Dendritic cell treated with granulocyte-macrophage colony-stimulating factor and Interleukin-4, amounts not matched to agents 40 ng/mL and 50 ng/mL, for 4 days (primary cell): ENCODE measurements at regions not wholly inside any gene's neighbourhood (a gene's known extent, or its start where the extent isn't known, plus 50 kb on each side); places are given as distances from the start of the nearest gene placed in this dataset.
"Not testable (repeated sequence)": the region's sequence is repeated elsewhere in the genome, so short reads cannot be mapped to it uniquely, and the experiment has no call there.

ENCODE experiments used
- H3K27ac Mint-ChIP-seq: one replicate; pipeline ENCODE4 v1.8.0; 2022; ENCODE audit warnings: mild to moderate bottlenecking, mixed read lengths
- H3K27me3 Mint-ChIP-seq: one replicate; pipeline ENCODE4 v1.8.0; 2022; ENCODE audit warnings: mild to moderate bottlenecking, mixed read lengths
- H3K36me3 Mint-ChIP-seq: one replicate; pipeline ENCODE4 v1.8.0; 2022; ENCODE audit warnings: low read depth, mixed read lengths
- H3K4me1 Mint-ChIP-seq: one replicate; pipeline ENCODE4 v1.8.0; 2022; ENCODE audit warnings: low read depth, mixed read lengths
- H3K4me3 Mint-ChIP-seq: one replicate; pipeline ENCODE4 v1.8.0; 2022; ENCODE audit warnings: mild to moderate bottlenecking, moderate library complexity, mixed read lengths
- H3K9me3 Mint-ChIP-seq: one replicate; pipeline ENCODE4 v1.8.0; 2022; ENCODE audit warnings: mixed read lengths
- intact Hi-C: fragments of 100-400 bp; cut with micrococcal nuclease; formaldehyde crosslinking; loops from one replicate; pipeline ENCODE4 v1.15.0; 2022

DNA sequence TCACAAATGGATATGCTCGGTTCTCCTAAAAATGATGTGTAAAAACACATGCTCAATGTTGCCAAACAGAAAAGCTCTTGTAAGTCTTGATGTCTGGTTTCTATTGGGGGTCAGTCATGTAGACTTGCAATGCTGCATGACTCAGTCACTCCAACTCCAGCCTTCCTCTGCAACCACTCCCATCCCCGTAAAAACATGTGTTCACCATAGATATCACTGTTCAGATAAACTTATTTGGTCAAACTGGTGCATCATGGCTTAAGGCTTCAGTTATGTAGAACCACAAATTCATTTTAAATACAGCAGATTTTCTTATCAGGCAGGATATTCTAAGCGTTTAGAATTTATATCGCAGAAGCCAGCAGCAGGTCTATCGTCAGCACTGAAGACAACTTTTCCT, 298.4 kb upstream of the LUZP2 start:
- Mint-ChIP-seq H3K9me3 (peaks cover 16% of the 10 kb centered on the region), H3K36me3 (no peaks in the 10 kb centered on the region), H3K27me3 (no peaks in the 10 kb centered on the region), H3K4me3 (no peak overlapping the region), H3K4me1 (no peaks in the 10 kb centered on the region), H3K27ac (no peak overlapping the region)
- intact Hi-C loops, result no loop called here

DNA sequence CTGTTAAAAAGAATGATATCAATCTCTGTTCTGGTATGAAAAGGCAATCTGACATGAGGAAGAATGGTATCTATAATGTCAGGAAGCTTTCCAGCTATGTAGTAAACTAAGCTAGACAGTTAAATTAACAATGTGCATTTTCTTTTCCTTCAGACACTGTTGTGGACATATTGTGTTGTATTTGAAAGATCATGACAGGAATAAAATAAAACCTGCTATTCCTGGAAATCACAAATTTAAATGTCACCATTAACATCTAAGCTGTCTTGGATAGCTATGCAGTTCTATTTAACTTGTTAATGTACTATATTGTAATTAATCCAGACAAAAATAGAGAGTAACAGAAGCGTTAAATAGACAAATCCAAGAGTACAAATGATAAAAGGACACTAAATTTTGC, 297.4 kb upstream of the LUZP2 start:
- intact Hi-C loops, result no loop called here
- Mint-ChIP-seq H3K4me3 (no peak overlapping the region), H3K36me3 (no peaks in the 10 kb centered on the region), H3K27me3 (no peaks in the 10 kb centered on the region), H3K27ac (no peak overlapping the region), H3K9me3 (peaks cover 16% of the 10 kb centered on the region), H3K4me1 (no peaks in the 10 kb centered on the region)

DNA sequence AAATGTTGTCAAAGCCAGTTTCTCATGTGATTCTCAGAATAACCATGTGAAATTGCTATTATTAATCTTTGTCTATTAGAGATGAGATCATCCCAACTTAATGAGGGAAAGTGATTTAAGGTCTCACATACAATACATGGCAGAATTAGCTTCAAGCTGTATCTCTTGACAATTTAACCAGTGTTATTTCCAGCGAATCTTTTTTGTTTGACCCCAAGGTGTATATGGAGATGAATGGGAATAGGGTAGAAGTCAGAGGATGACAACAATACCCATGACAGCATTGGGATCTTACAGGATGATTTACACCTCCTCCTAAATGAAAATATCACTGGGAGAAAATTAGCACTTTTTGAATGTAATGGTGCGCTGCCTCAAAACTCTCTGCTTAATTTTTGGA, 290.8 kb upstream of the LUZP2 start:
- no peaks in the 10 kb centered on the region for H3K36me3 Mint-ChIP-seq
- peaks cover under 1% of the 10 kb centered on the region for H3K9me3 Mint-ChIP-seq
- no peaks in the 10 kb centered on the region for H3K4me1 Mint-ChIP-seq
- intact Hi-C loops, result no loop called here
- H3K4me3 Mint-ChIP-seq, result no peak overlapping the region
- no peak overlapping the region for H3K27ac Mint-ChIP-seq
- H3K27me3 Mint-ChIP-seq, result no peaks in the 10 kb centered on the region

DNA sequence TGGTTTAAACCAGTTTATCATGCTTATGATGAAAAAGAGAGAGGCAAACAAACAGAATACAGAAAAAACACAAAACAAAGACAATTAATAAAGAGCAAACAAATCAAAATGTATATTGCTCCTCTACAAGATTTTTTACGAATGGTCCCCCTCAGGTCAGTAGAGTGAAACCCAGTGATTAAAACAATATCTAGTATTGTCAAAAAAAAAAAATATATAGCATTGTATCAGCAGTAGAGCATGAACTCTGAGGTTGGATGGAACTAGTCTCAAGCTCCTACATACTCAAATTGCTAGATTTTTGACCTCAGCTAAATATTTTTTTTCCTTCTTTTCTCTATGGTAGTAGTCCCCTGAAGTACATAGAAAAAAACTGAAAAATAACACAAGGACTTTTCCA, 290.3 kb upstream of the LUZP2 start:
- no peak overlapping the region for H3K27ac Mint-ChIP-seq
- H3K36me3 Mint-ChIP-seq, result no peaks in the 10 kb centered on the region
- H3K4me1 Mint-ChIP-seq, result no peaks in the 10 kb centered on the region
- H3K27me3 Mint-ChIP-seq, result no peaks in the 10 kb centered on the region
- peaks cover 5% of the 10 kb centered on the region for H3K9me3 Mint-ChIP-seq
- intact Hi-C loops, result no loop called here
- H3K4me3 Mint-ChIP-seq, result no peak overlapping the region

DNA sequence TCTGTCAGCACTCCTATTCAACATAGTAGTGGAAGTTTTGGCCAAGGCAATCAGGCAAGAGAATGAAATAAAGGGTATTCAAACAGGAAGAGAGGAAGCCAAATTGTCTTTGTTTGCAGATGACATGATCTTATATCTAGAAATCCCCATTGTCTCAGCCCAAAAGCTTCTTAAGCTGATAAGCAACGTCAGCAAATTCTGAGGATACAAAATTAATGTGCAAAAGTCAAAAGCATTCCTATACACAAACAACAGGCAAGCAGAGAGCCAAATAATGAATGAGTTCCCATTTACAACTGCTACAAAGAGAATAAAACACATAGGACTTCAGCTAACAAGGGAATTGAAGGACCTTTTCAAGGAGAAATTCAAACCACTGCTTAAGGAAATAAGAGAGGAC, 280.4 kb upstream of the LUZP2 start:
- no peak overlapping the region for H3K27ac Mint-ChIP-seq
- no peaks in the 10 kb centered on the region for H3K36me3 Mint-ChIP-seq
- no peak overlapping the region for H3K4me3 Mint-ChIP-seq
- no peaks in the 10 kb centered on the region for H3K27me3 Mint-ChIP-seq
- intact Hi-C loops, result no loop called here
- H3K9me3 Mint-ChIP-seq, result peaks cover 20% of the 10 kb centered on the region
- H3K4me1 Mint-ChIP-seq, result no peaks in the 10 kb centered on the region

DNA sequence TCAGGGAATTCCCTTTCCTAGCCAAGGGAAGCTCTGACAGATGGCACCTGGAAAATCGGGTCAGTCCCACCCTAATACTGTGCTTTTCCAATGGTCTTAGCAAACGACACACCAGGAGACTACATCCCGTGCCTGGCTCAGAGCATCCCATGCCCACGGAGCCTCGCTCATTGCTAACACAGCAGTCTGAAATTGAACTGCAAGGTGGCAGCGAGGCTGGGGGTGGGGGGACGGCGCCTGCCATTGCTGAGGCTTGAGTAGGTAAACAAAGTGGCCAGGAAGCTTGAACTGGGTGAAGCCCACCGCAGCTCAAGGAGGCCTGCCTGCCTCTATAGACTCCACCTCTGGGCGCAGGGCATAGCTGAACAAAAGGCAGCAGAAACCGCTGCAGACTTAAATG, 279.5 kb upstream of the LUZP2 start:
- H3K4me3 Mint-ChIP-seq, H3K4me1 Mint-ChIP-seq, H3K36me3 Mint-ChIP-seq, intact Hi-C loops, H3K27me3 Mint-ChIP-seq, H3K27ac Mint-ChIP-seq: not testable (repeated sequence)
- H3K9me3 Mint-ChIP-seq, result peaks cover 19% of the 10 kb centered on the region

DNA sequence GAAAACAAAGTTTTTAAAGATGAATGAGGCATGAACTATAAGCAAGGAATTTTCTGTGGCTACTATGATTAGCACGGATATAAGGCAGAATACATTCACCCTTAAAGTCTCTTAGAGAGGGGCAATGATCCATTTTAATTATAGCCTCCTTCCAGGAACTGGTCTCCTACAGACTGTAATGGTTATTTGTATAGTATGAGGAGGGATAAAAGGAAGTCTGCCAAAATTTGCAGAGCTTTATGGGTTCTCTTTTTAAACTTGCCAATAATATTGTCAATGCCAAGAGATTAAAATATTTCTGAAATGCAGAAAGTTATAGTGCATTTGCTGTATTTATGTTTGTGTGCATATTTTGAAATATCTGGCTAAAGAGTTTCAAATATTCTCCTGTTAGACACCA, 271.4 kb upstream of the LUZP2 start:
- Mint-ChIP-seq H3K27me3 (no peaks in the 10 kb centered on the region), H3K27ac (no peak overlapping the region), H3K4me1 (no peaks in the 10 kb centered on the region), H3K4me3 (no peak overlapping the region), H3K36me3 (no peaks in the 10 kb centered on the region), H3K9me3 (peaks cover 13% of the 10 kb centered on the region)
- intact Hi-C loops, result no loop called here

DNA sequence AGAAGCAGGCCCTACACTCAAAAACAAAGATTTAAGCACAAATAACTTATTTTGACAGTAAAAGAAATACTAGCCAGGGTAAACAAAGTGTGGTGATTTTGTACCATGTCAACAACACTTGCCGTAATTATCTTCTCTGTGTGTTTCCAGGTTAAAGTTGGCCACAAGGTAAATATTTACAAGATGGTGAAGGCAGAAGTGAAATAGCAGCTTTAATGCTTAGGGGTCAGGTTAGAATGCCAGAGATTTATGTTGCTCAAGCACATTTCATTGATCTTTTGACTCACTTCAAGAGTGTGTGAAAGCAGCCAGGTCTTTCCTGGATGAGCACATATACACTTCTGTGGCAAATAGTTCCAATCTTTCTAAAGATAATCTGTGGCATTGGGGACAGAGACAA, 270.2 kb upstream of the LUZP2 start:
- Mint-ChIP-seq H3K9me3 (peaks cover 13% of the 10 kb centered on the region), H3K36me3 (no peaks in the 10 kb centered on the region), H3K4me3 (no peak overlapping the region), H3K27ac (no peak overlapping the region), H3K27me3 (no peaks in the 10 kb centered on the region), H3K4me1 (no peaks in the 10 kb centered on the region)
- intact Hi-C loops, result no loop called here

DNA sequence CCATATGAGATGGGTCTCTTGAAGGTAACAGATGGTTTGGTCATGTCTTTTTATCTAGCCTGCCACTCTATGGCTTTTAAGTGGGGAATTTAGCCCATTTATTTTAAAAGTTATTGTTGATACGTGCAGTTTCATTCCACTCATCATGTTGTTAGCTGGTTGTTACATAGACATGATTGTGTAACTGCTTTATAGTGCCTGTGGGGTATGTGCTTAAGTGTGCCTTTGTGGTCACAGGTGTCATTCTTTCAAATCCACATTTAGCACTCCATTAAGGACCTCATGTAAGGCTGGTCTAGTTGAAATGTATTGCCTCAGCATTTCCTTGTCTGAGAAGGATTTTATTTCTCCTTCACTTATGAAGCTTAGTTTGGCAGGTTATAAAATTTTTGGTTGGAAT, 263.8 kb upstream of the LUZP2 start:
- Mint-ChIP-seq H3K9me3 (peaks cover 8% of the 10 kb centered on the region), H3K36me3 (no peaks in the 10 kb centered on the region), H3K4me1 (no peaks in the 10 kb centered on the region), H3K27ac (no peak overlapping the region), H3K4me3 (no peak overlapping the region), H3K27me3 (no peaks in the 10 kb centered on the region)
- intact Hi-C loops, result no loop called here

DNA sequence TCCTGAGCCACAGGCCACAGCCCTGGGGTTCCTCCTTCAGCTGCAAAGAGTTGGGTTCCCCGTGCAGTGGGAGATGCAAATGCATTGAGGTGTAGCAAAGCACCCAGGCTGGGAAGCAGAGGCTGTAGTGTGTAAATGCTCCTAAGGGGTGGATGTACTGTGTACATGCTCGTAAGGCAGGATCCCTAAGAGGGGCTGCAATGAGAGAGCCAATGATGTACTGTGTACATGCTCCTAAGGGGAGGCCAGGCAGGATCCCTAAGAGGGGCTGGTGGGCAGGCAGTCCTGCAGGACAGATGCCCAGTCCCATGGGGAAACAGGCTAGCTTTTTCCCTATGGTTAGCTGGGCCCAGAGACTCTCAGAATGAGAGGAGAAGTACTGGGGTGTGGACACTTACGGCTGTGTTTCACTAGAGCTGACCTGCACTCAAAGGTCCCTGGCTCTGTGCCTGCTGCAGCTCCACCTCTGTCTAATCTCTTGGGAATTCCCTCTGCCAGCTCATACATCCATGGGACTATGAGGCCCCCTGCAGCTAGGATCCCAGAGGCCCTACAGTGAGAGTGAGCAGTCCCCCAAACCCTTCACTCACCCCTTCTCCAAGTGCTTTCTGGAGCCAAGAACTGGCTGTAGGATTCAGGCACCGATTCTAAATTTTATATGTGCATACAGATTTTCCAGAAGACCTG, 261.9 kb upstream of the LUZP2 start:
- no peaks in the 10 kb centered on the region for H3K4me1 Mint-ChIP-seq
- H3K4me3 Mint-ChIP-seq, result no peak overlapping the region
- H3K27ac Mint-ChIP-seq, result no peak overlapping the region
- intact Hi-C loops, result no loop called here
- H3K9me3 Mint-ChIP-seq, result peaks cover 11% of the 10 kb centered on the region
- H3K27me3 Mint-ChIP-seq, result no peaks in the 10 kb centered on the region
- no peaks in the 10 kb centered on the region for H3K36me3 Mint-ChIP-seq

DNA sequence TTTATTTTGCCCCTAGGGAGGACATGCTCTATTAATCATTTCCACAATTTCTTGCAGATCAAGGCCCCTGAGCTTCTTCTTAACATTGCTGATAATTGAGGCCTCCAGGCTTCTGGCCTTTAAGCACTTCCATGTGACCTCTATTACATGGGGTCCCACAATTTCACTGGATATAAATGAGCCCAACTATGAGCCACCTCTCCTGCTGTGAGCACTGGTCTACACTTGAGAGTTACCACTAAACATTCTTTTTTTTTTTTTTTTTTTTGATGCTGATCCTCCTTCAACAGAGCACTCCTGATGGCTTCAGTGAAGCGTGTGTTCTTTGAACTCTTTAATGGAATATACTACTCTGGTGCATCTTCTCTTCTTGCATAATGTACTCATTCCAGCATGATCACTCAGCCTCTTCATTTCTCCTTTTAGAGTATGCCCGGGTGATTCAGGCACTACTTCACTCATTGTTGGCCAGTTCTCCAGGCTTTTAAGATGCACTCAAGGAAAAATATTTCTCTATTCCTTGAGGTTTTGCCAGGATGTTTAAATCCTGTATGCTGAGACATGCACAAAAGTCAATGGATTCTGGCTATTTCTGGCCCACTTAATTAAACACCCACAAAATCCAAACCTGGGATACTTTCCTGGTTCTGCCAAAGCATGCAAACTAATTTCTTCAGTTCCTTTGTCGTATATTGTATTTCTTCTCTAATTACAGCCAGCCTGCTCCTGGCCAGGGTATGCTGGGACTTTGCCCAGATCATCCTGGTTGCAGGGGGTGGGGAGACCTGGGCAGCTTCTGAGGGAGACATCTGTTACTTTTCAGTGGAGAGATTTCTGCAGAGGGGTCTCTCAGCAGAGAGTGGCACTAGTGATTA, 257.8 kb upstream of the LUZP2 start:
- intact Hi-C loops, result no loop called here
- H3K9me3 Mint-ChIP-seq, result peaks cover 19% of the 10 kb centered on the region
- no peak overlapping the region for H3K27ac Mint-ChIP-seq
- H3K36me3 Mint-ChIP-seq, result no peaks in the 10 kb centered on the region
- H3K4me3 Mint-ChIP-seq, result no peak overlapping the region
- H3K4me1 Mint-ChIP-seq, result no peaks in the 10 kb centered on the region
- no peaks in the 10 kb centered on the region for H3K27me3 Mint-ChIP-seq

DNA sequence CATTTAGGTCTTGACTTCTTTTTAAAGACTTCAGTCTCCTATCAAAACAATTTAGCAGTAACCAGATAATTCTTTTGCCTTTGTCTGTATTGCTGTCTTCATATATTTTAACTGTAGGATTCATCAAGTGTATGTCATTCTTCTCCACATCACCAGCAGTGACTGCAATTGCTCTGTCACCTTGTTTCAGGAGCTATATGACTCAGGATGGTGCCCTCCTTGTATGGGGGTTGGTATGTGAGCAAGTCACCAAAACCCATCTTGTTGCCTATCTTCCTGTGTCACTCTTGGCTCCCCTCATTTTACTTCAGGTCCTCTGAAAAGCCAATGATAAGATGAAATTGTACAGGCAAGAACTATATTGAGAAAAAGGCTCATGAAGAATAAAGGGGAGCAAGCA, 256.9 kb upstream of the LUZP2 start:
- Mint-ChIP-seq H3K4me3 (no peak overlapping the region), H3K4me1 (no peaks in the 10 kb centered on the region), H3K27me3 (no peaks in the 10 kb centered on the region), H3K9me3 (peaks cover 19% of the 10 kb centered on the region), H3K27ac (no peak overlapping the region), H3K36me3 (no peaks in the 10 kb centered on the region)
- intact Hi-C loops, result no loop called here

DNA sequence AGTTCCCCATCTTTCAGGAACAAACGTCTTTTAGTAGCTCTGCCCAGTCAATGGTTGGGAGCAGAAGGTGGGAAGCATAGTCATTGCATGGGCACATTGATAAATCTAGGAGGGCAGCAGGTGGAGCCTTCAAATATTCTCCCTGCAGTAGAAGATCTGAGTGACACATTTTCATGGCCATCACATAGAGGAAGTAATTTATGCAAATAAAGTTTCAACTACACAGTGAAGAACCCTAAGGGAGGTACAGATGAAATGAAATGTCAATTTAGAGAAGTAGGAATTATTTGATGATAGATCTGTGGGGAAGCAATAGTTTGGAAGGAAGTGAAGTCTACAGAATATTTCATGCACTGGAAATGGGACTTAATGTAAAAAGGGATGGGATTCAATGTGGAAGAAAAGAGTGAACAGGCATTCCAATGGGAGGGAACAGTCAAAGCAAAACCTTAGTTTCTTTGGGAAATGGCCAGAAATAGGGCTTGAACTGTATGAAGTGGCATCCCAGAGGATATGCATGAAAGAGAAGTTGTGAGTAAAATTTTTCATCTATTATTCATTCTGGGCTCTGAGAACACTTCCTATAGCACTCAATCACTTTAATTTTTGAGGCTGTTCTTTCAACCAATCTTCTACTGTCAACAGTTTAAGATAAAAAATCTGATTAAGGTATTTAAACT, 256.2 kb upstream of the LUZP2 start:
- Mint-ChIP-seq H3K27ac (no peak overlapping the region), H3K4me3 (no peak overlapping the region), H3K4me1 (no peaks in the 10 kb centered on the region), H3K27me3 (no peaks in the 10 kb centered on the region), H3K9me3 (peaks cover 19% of the 10 kb centered on the region), H3K36me3 (no peaks in the 10 kb centered on the region)
- intact Hi-C loops, result no loop called here

DNA sequence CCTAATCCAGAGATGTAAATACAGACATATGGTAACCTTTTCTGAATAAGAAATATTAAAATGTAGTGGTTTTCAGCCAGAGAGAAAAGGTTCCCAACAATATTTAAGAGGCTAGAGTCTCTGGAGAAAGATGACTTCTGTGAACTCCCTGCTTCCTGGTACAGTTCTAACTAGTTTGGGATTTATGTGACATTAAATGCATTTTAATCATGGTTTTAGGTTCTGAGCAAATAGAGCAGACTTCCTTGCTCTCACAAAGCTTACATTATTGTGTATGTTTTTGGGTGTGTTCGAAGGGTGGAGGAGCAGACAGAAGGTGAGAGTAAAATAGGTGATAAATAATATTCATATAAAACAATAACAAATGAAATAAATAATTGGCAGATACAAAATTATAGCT, 250.1 kb upstream of the LUZP2 start:
- no peaks in the 10 kb centered on the region for H3K4me1 Mint-ChIP-seq
- H3K36me3 Mint-ChIP-seq, result no peaks in the 10 kb centered on the region
- no peak overlapping the region for H3K27ac Mint-ChIP-seq
- no peak overlapping the region for H3K4me3 Mint-ChIP-seq
- H3K9me3 Mint-ChIP-seq, result no peaks in the 10 kb centered on the region
- H3K27me3 Mint-ChIP-seq, result no peaks in the 10 kb centered on the region
- intact Hi-C loops, result no loop called here
